GM19468 (cell line): ENCODE measurements at regions not wholly inside any gene's neighbourhood (a gene's known extent, or its start where the extent isn't known, plus 50 kb on each side); places are given as distances from the start of the nearest gene placed in this dataset.

ENCODE experiments used
- ATAC-seq: cut with Tn5 transposase; IDR thresholded peaks from one replicate; pipeline ENCODE4 v1.9.1; 2021; ENCODE audit warnings: mild to moderate bottlenecking, moderate library complexity, moderate number of reproducible peaks; ENCODE audit not compliant: unreplicated experiment; ENCODE audit errors: extremely low read depth

- ATAC-seq = no peak
These were observed 213.6 kb upstream of the CELF4 start for GRCh38 chr18:37779220-37779619.

DNA sequence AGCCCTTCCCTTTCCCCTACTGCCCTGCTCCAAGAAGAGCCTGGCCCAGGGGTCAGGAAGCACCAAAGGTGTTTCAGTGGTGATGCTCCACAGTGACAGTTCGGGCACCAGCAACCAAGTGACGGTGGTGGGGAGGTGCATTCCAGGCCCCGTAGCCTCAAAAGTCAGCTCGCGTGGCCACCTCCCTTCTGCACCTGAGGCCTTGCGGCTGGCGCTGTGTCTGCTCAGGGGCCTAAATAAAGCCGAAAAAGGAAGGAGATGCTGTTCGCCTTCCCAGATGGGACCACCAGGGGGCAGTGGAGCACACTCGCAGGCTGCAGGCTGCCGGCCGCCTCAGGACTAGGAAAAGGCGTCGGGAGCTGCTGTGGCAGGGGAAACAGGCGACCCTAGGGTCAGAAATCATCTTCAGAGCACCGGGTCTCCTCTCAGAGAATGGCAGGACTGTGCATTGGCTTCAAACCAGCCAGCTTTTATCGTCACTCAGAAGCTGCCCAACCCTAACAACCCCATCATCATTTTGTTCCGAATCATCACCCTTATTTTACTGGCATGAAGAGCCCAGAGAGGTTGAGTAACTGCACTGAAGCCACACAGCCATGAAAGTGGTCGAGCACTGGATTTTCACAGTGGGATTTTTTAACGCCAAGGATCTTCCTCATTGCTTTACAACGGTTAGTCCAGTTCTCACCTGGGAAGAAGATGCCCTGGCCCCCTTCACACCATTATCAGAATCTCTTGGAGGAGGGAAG lies 213.0 kb upstream of the CELF4 start:
- peak; percentile 42 for ATAC-seq

DNA sequence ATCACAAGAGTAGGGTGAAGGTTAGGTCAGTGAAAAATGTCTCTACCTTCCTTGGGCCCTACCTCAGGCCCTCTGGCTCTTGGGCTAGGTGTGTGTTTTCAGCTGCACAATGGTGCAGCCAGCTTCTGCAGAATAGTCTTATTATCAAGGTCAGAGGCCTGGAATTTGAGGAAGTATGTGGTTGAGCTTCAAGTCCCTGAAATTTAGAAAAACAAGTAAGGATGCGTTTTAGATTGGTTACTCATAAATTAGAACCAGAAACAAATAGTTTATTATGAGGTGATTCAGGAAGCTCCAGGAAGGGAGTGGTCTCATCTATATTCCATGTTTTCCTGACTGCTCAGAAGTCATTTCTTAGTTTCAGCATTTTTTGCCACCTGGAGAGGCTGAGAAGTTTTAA lies 204.2 kb upstream of the CELF4 start:
- ATAC-seq = no peak

DNA sequence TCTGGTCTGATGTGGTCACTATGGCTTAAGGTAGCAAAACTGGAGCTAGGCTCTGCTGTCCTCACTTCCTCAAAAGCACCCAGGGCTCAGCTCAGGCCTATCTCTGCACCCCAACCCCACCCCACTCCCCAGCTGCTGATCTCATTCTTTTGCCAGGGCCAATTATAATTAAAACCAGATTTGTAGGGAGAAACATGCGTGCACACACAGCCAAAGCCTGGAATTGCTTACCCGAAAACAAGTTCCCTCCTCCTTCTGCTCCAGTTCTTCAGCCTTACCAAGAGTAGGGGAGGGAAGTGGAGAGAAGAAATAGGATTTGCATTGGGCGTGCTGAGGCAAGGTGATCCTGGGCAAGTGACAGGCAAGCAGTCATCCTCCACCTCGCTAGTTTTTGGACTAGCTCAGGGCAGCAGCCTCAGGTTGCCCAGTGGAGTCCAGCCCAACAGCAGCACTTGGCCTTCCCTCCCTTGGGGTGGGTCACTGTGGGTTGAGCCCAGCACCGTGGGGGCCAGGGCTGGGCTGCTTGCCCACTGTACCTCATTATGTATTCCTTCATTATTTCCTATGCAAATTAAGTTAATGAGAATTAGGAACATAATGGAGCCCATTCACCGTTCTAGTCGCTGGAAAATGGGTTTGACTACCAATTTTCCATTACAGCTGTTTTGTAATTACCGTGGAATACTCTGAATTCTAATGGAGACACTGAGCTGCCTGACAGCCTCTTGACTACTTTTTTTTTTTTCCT lies 199.1 kb upstream of the CELF4 start:
- no peak for ATAC-seq

GRCh38 chr18:37762076-37762621 lies 196.6 kb upstream of the CELF4 start:
- ATAC-seq = no peak

- ATAC-seq = no peak
These were observed 188.5 kb upstream of the CELF4 start for GRCh38 chr18:37754141-37754540.

- no peak for ATAC-seq
These were observed 176.8 kb upstream of the CELF4 start for GRCh38 chr18:37742436-37742835.

DNA sequence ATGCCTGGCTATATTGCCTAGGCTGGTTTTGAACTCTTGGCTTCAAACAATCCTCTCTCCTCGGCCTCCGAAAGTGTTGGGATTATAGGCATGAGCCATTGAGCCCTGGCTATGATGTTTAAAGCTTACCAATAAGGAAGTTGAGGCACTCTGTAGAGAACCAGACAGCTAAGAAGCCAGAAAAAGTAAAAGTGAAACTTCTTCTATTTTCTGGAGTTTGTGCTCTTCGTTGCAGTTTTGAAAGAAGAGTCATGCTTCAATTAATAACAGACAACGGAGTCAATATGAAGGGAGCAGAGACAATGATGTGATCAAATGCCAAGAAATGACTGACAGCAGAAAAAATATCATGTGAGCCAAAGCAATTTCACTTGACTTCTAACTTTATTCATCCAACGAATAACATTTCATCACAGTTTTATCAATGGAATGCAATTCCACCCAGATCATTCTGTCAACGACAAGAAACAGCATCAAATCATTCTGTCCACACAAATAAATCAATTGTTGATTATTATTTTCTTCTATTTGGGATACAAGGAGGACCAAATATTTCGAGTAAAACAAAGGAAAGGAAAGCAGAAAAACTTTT lies 175.5 kb upstream of the CELF4 start:
- no peak for ATAC-seq

DNA sequence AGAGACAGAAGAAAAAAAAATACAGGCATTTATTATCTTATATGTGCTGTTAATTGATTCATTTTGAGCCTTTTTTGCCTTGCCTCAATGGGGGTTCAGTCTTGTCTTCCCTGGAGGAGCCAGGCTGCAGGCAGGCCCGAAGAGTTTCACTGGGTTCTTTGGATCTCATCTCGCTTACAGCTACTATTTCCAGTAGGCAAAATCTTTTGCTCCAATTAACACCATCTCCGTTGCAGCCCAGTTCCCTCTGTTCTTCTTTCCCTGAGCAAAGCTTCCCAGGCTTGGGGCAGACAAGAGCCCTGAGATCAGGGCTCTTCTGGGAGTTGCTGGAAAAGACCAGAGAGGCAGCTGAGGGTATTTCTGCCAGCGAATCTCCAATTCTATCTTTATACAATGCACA lies 168.8 kb upstream of the CELF4 start:
- ATAC-seq = no peak

DNA sequence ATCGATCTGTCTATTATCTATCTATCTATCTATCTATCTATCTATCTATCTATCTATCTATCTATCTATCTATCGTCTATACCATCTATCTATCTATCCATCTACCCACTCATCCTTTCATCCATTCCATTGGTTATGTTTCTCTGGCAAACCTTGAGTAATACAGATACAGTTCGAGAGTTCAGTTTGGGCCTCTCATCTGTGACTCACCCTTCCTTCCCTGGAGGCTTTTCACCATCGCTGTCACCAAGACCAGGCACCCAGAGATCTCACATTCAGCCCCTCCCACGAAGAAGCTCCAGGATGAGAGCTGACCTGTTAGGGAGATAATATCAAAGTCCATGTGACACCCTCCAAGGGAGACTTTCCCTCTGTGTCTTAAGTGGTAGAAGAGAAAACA lies 164.1 kb upstream of the CELF4 start:
- no peak for ATAC-seq

DNA sequence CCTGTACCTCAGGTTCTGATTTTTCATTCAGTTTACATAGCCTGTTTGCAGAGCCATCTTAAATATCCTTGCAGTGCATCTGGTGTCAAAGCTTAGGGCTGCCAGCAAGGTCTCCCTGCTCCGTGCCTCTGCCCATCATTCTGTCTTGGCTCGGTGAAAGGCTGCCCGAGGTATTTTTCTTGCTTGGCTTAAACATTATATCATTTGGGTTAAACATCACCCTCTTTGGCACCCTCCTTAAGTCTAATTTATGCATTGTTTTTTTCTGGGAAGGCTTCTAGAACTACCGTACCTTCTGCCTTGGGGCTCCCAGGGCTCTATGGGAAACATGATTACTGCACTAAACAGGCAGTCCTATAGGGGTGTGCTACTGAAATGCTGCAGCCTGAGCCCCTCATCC lies 158.6 kb upstream of the CELF4 start:
- no peak for ATAC-seq

GRCh38 chr18:37721544-37722522 lies 156.2 kb upstream of the CELF4 start:
- ATAC-seq = no peak

GRCh38 chr18:37720663-37721062 lies 155.1 kb upstream of the CELF4 start:
- ATAC-seq = no peak

DNA sequence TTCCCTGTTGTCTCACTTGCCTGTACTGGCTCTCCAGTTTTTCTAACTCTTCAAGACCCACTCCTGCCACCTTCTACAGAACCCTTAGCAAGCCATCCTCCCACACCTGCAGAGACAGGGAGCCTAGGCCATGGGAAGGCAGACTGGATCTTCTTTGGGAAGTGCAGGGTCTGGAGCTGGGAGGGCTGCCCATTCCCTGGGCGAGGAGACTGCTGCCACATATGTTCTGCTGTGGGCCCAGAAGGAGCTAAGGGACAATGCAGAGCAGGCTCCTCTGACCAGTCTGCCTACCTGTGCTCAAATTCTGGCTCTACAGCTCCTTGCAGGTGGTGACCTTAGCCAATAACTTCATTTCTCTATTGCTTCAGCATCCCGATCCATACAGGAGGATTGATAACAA lies 152.1 kb upstream of the CELF4 start:
- no peak for ATAC-seq

GRCh38 chr18:37717098-37717497 lies 151.5 kb upstream of the CELF4 start:
- no peak for ATAC-seq

GRCh38 chr18:37716106-37716735 lies 150.6 kb upstream of the CELF4 start:
- no peak for ATAC-seq

DNA sequence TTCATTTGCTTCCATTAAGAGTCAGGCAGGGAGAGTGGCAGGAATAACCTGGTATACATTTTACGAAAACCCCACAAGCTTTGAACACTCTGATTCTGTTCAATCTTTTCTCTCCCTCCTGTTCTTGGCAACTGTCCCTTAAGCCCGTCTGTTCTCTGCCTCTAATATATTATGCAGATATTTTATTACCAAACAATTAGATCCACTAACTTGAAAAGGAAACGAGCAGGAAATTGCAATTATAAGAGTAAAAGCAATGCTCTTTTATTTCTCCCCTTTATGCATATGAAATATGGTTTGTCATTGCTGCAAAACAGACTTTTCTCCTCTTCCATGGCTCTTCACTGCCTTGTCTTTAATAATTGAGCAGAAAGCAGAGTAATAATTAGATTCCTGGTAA lies 149.1 kb upstream of the CELF4 start:
- no peak for ATAC-seq

GRCh38 chr18:37712776-37713175 lies 147.2 kb upstream of the CELF4 start:
- no peak for ATAC-seq

DNA sequence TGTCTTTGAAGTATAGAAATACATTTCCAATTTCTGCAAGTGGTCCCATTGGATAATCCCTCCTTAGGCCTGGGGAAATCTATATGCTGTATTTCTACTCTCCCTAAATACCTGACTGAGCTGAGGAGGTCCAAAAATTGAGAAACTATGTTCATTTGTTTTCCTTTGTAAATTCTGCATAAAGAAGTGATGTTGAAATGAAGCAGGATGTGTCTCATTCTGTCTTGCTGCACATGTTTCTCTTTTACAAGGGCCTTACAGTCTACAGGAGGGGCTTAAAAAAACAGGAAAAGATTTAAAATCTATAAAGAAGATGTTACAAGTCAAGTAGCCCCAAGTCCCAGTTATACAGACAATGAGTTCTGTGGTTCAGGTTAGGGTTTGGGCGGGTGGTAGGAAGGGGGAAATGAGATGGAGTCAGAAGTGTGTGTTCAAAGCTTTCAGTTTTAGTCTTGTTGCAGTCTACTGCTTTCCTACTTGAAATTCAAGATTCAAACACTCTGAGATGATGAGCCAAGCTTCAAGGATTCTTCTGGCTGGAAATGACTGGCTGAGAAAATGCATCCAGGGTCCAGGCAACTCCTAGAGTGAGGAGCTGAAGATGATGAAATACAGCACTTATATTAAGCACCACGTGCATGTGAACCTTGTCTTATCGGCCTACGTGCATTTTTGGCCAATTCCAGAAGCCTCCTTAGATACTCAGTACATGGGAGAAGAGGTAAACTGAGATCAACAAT lies 146.3 kb upstream of the CELF4 start:
- ATAC-seq = no peak
